Endothelial cell (in vitro differentiated cells): ENCODE measurements at regions not wholly inside any gene's neighbourhood (a gene's known extent, or its start where the extent isn't known, plus 50 kb on each side); places are given as distances from the start of the nearest gene placed in this dataset.

Experiments used
- DNase-seq: peaks from one replicate; pipeline ENCODE4 v3.0.0; 2021; ENCODE audit warnings: low spot score
- H3K27ac Mint-ChIP-seq: one replicate; pipeline ENCODE4 v1.8.0; 2021; ENCODE audit warnings: mixed read lengths, inconsistent platforms; ENCODE audit not compliant: unreplicated experiment
- H3K27me3 Mint-ChIP-seq: one replicate; pipeline ENCODE4 v1.8.0; 2021; ENCODE audit warnings: mild to moderate bottlenecking, moderate library complexity, mixed read lengths, inconsistent platforms; ENCODE audit not compliant: unreplicated experiment
- H3K36me3 Mint-ChIP-seq: one replicate; pipeline ENCODE4 v1.8.0; 2021; ENCODE audit warnings: mild to moderate bottlenecking, low read depth, mixed read lengths, inconsistent platforms; ENCODE audit not compliant: unreplicated experiment
- H3K4me1 Mint-ChIP-seq: one replicate; pipeline ENCODE4 v1.8.0; 2021; ENCODE audit warnings: mild to moderate bottlenecking, mixed read lengths, inconsistent platforms; ENCODE audit not compliant: unreplicated experiment
- H3K4me3 Mint-ChIP-seq: one replicate; pipeline ENCODE4 v1.8.0; 2021; ENCODE audit warnings: mild to moderate bottlenecking, mixed read lengths, inconsistent platforms; ENCODE audit not compliant: unreplicated experiment
- H3K9me3 Mint-ChIP-seq: one replicate; pipeline ENCODE4 v1.8.0; 2021; ENCODE audit warnings: mixed read lengths, inconsistent platforms; ENCODE audit not compliant: unreplicated experiment
- CTCF ChIP-seq: fragments of 200-600 bp; sonication (generic); IDR thresholded peaks from one replicate; pipeline ENCODE4 v1.5.0; 2021; ENCODE audit warnings: antibody characterized with exemption; ENCODE audit not compliant: unreplicated experiment

- no peak overlapping the region for H3K27ac Mint-ChIP-seq
- H3K9me3 Mint-ChIP-seq = no peaks in the 10 kb centered on the region
- H3K4me3 Mint-ChIP-seq = no peak overlapping the region
- H3K4me1 Mint-ChIP-seq = no peaks in the 10 kb centered on the region
- TF ChIP-seq CTCF = no peak
- no peak for DNase-seq
- H3K36me3 Mint-ChIP-seq = no peaks in the 10 kb centered on the region
- peaks cover 3% of the 10 kb centered on the region for H3K27me3 Mint-ChIP-seq
Measured at GRCh38 chr10:121690152-121690848, 92.1 kb upstream of the FGFR2 start.

- no peak overlapping the region for H3K27ac Mint-ChIP-seq
- H3K9me3 Mint-ChIP-seq = no peaks in the 10 kb centered on the region
- no peaks in the 10 kb centered on the region for H3K36me3 Mint-ChIP-seq
- no peak for TF ChIP-seq CTCF
- no peak for DNase-seq
- H3K27me3 Mint-ChIP-seq = peaks cover 3% of the 10 kb centered on the region
- H3K4me3 Mint-ChIP-seq = no peak overlapping the region
- H3K4me1 Mint-ChIP-seq = no peaks in the 10 kb centered on the region
Measured at GRCh38 chr10:121687095-121687813, 89.0 kb upstream of the FGFR2 start.

- DNase-seq = no peak
- Mint-ChIP-seq H3K4me1 (peaks cover 4% of the 10 kb centered on the region), H3K27ac (no peak overlapping the region), H3K9me3 (no peaks in the 10 kb centered on the region), H3K27me3 (peaks cover 3% of the 10 kb centered on the region), H3K4me3 (no peak overlapping the region), H3K36me3 (no peaks in the 10 kb centered on the region)
- no peak for TF ChIP-seq CTCF
Measured at GRCh38 chr10:121684276-121684675, 86.0 kb upstream of the FGFR2 start.

- peaks cover 3% of the 10 kb centered on the region for H3K27me3 Mint-ChIP-seq
- DNase-seq = no peak
- H3K27ac Mint-ChIP-seq = no peak overlapping the region
- no peak for TF ChIP-seq CTCF
- H3K36me3 Mint-ChIP-seq = no peaks in the 10 kb centered on the region
- H3K4me3 Mint-ChIP-seq = no peak overlapping the region
- H3K4me1 Mint-ChIP-seq = peaks cover 4% of the 10 kb centered on the region
- peaks cover 3% of the 10 kb centered on the region for H3K9me3 Mint-ChIP-seq
Measured at GRCh38 chr10:121683816-121684215, 85.6 kb upstream of the FGFR2 start.

GRCh38 chr10:121683366-121683765 is 85.1 kb upstream of the FGFR2 start:
- no peak overlapping the region for H3K4me3 Mint-ChIP-seq
- H3K27me3 Mint-ChIP-seq = peaks cover 3% of the 10 kb centered on the region
- TF ChIP-seq CTCF = no peak
- peaks cover 4% of the 10 kb centered on the region for H3K4me1 Mint-ChIP-seq
- H3K36me3 Mint-ChIP-seq = no peaks in the 10 kb centered on the region
- no peak overlapping the region for H3K27ac Mint-ChIP-seq
- H3K9me3 Mint-ChIP-seq = peaks cover 7% of the 10 kb centered on the region
- DNase-seq = no peak
